ENCODE measurements at regions not wholly inside any gene's neighbourhood (a gene's known extent, or its start where the extent isn't known, plus 50 kb on each side); places are given as distances from the start of the nearest gene placed in this dataset.

DNA sequence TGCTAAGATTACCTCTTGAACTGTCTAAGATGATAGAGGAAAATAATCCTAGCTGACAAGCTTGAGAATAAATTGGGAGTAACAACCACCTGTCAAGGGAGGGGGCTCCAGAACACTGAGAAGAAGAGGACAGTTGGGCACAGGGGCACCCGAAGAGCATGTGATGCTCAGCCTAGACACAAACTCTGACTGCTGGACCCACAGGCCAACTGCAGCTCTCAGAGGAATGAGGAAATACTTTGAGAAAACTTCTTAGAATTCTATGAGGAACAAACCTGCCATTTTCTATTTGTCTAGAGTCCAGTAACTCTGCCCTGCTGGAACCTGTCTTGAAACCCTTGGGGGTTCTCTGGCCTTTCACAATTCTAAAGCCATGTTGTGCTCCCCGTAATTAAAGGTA, 124.1 kb upstream of the KCNK2 start:
- TF ChIP-seq, protein P1, sequence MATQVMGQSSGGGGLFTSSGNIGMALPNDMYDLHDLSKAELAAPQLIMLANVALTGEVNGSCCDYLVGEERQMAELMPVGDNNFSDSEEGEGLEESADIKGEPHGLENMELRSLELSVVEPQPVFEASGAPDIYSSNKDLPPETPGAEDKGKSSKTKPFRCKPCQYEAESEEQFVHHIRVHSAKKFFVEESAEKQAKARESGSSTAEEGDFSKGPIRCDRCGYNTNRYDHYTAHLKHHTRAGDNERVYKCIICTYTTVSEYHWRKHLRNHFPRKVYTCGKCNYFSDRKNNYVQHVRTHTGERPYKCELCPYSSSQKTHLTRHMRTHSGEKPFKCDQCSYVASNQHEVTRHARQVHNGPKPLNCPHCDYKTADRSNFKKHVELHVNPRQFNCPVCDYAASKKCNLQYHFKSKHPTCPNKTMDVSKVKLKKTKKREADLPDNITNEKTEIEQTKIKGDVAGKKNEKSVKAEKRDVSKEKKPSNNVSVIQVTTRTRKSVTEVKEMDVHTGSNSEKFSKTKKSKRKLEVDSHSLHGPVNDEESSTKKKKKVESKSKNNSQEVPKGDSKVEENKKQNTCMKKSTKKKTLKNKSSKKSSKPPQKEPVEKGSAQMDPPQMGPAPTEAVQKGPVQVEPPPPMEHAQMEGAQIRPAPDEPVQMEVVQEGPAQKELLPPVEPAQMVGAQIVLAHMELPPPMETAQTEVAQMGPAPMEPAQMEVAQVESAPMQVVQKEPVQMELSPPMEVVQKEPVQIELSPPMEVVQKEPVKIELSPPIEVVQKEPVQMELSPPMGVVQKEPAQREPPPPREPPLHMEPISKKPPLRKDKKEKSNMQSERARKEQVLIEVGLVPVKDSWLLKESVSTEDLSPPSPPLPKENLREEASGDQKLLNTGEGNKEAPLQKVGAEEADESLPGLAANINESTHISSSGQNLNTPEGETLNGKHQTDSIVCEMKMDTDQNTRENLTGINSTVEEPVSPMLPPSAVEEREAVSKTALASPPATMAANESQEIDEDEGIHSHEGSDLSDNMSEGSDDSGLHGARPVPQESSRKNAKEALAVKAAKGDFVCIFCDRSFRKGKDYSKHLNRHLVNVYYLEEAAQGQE (IDR thresholded peaks at IDR 0.05; ENCODE audit: low read depth) = no peak
- TF ChIP-seq TAF1 (IDR thresholded peaks at IDR 0.05; ENCODE audit: low read depth) = no peak
- no peak for TF ChIP-seq CEBPB (IDR thresholded peaks at IDR 0.05)
- TF ChIP-seq EP300 (IDR thresholded peaks at IDR 0.05; ENCODE audit: borderline replicate concordance) = no peak
- no peak for TF ChIP-seq EGR1 (IDR thresholded peaks at IDR 0.05)

Data from Ishikawa (cell line).